Neural cell (in vitro differentiated cells): ENCODE measurements at regions not wholly inside any gene's neighbourhood (a gene's known extent, or its start where the extent isn't known, plus 50 kb on each side); places are given as distances from the start of the nearest gene placed in this dataset.

Experiments
- H2AFZ ChIP-seq: fragments of 200-600, 300-800 bp; sonication (generic), shearing (Covaris generic); 2 replicates; pipeline ENCODE4 v1.6.0; 2014; ENCODE audit warnings: low read depth, mild to moderate bottlenecking, antibody characterized with exemption, low read length, moderate library complexity
- H3F3A ChIP-seq: fragments of 200-600 bp; shearing (Covaris generic); 2 replicates; pipeline ENCODE4 v1.6.1; 2016; ENCODE audit warnings: mild to moderate bottlenecking, moderate library complexity, mixed read lengths, antibody characterized with exemption, low read length; ENCODE audit not compliant: insufficient read depth, poor library complexity, severe bottlenecking
- H3K27ac ChIP-seq: fragments of 200-600, 300-800 bp; sonication (generic), shearing (Covaris generic); 2 replicates; pipeline ENCODE4 v1.5.1; 2014; ENCODE audit warnings: mild to moderate bottlenecking, low read length, moderate library complexity
- H3K27me3 ChIP-seq: fragments of 300-800, 200-600 bp; sonication (generic), shearing (Covaris generic); 2 replicates; pipeline ENCODE4 v1.6.0; 2014; ENCODE audit warnings: mild to moderate bottlenecking, low read depth, low read length, moderate library complexity; ENCODE audit not compliant: insufficient read depth
- H3K36me3 ChIP-seq: fragments of 300-800, 200-600 bp; sonication (generic), shearing (Covaris generic); 2 replicates; pipeline ENCODE4 v1.5.1; 2014; ENCODE audit warnings: mild to moderate bottlenecking, antibody characterized with exemption, low read length, moderate library complexity; ENCODE audit not compliant: insufficient read depth
- H3K4me2 ChIP-seq: fragments of 300-800, 200-600 bp; sonication (generic), shearing (Covaris generic); 2 replicates; pipeline ENCODE4 v1.6.0; 2014; ENCODE audit warnings: mild to moderate bottlenecking, low read length
- H3K4me3 ChIP-seq: fragments of 300-800, 200-600 bp; sonication (generic), shearing (Covaris generic); 2 replicates; pipeline ENCODE4 v1.5.1; 2014; ENCODE audit warnings: mild to moderate bottlenecking, low read length, moderate library complexity
- H3K79me2 ChIP-seq: fragments of 200-600 bp; shearing (Covaris generic); replicated peaks from 2 replicates; pipeline ENCODE4 v1.6.0; 2014; ENCODE audit warnings: mild to moderate bottlenecking, low read length, moderate library complexity; ENCODE audit not compliant: insufficient read depth
- H3K9ac ChIP-seq: fragments of 300-800, 200-600 bp; sonication (generic), shearing (Covaris generic); 2 replicates; pipeline ENCODE4 v1.6.1; 2016; ENCODE audit warnings: mild to moderate bottlenecking, low read length, mixed read lengths
- H3K9me2 ChIP-seq: fragments of 200-600 bp; shearing (Covaris generic); 2 replicates; pipeline ENCODE4 v1.6.1; 2016; ENCODE audit warnings: mild to moderate bottlenecking, low read length, mixed read lengths; ENCODE audit not compliant: insufficient read depth
- H3K9me3 ChIP-seq: fragments of 200-600, 300-800 bp; sonication (generic), shearing (Covaris generic); 2 replicates; pipeline ENCODE4 v1.6.1; 2016; ENCODE audit warnings: mild to moderate bottlenecking, mixed run types, low read length, moderate library complexity, mixed read lengths
- H4K20me1 ChIP-seq: fragments of 200-600 bp; shearing (Covaris generic); 2 replicates; pipeline ENCODE4 v1.6.1; 2016; ENCODE audit warnings: mild to moderate bottlenecking, mixed run types; ENCODE audit not compliant: insufficient read depth
- EP300 ChIP-seq: fragments of 450-650 bp; conservative IDR thresholded peaks from 2 replicates; pipeline ENCODE4 v1.6.1; 2014; ENCODE audit warnings: antibody characterized with exemption, mild to moderate bottlenecking, moderate library complexity; ENCODE audit not compliant: poor library complexity, severe bottlenecking
- EZH2 ChIP-seq: fragments of 200-600, 300-800 bp; shearing (Covaris generic), sonication (generic); IDR thresholded peaks from 2 replicates; pipeline ENCODE4 v1.6.1; 2014; ENCODE audit warnings: antibody characterized with exemption, low read length, borderline replicate concordance, mild to moderate bottlenecking; ENCODE audit not compliant: insufficient read depth, poor library complexity, severe bottlenecking
- MXI1 ChIP-seq: fragments of 450-650 bp; conservative IDR thresholded peaks from 2 replicates; pipeline ENCODE4 v1.6.1; 2014; ENCODE audit warnings: antibody characterized with exemption, mild to moderate bottlenecking; ENCODE audit not compliant: poor library complexity, severe bottlenecking
- POLR2AphosphoS5 ChIP-seq: IDR thresholded peaks from 2 replicates; pipeline ENCODE4 v1.6.1; 2012
- RAD21 ChIP-seq: fragments of 450-650 bp; conservative IDR thresholded peaks from 2 replicates; pipeline ENCODE4 v1.6.1; 2014; ENCODE audit warnings: antibody characterized with exemption, mild to moderate bottlenecking, moderate library complexity
- REST ChIP-seq: IDR thresholded peaks from 2 replicates; pipeline ENCODE4 v1.6.1; 2012; ENCODE audit warnings: borderline replicate concordance
- SMC3 ChIP-seq: fragments of 450-650 bp; conservative IDR thresholded peaks from 2 replicates; pipeline ENCODE4 v1.6.1; 2014; ENCODE audit warnings: antibody characterized with exemption, mild to moderate bottlenecking, moderate library complexity; ENCODE audit not compliant: poor library complexity
- TAF1 ChIP-seq: IDR thresholded peaks from 2 replicates; pipeline ENCODE4 v1.6.1; 2012; ENCODE audit warnings: low read depth
- TF ChIP-seq, protein P1 (sequence below): fragments of 450-650 bp; IDR thresholded peaks from 2 replicates; pipeline ENCODE4 v1.5.1; 2014; ENCODE audit warnings: antibody characterized with exemption, mild to moderate bottlenecking, moderate library complexity; ENCODE audit not compliant: poor library complexity, severe bottlenecking

- Histone ChIP-seq H3F3A (no peaks in the 10 kb centered on the region), H3K9me2 (no peaks in the 10 kb centered on the region), H3K9ac (no peak overlapping the region), H3K27ac (no peak overlapping the region), H3K27me3 (no peaks in the 10 kb centered on the region), H3K4me2 (no peak overlapping the region), H3K4me3 (no peak overlapping the region), H2AFZ (no peak overlapping the region), H3K36me3 (no peaks in the 10 kb centered on the region), H3K9me3 (no peaks in the 10 kb centered on the region), H4K20me1 (no peaks in the 10 kb centered on the region), H3K79me2 (no peaks in the 10 kb centered on the region)
- TF ChIP-seq EZH2 (no peak), REST (no peak), MXI1 (no peak), SMC3 (no peak)
- TF ChIP-seq, protein P1, sequence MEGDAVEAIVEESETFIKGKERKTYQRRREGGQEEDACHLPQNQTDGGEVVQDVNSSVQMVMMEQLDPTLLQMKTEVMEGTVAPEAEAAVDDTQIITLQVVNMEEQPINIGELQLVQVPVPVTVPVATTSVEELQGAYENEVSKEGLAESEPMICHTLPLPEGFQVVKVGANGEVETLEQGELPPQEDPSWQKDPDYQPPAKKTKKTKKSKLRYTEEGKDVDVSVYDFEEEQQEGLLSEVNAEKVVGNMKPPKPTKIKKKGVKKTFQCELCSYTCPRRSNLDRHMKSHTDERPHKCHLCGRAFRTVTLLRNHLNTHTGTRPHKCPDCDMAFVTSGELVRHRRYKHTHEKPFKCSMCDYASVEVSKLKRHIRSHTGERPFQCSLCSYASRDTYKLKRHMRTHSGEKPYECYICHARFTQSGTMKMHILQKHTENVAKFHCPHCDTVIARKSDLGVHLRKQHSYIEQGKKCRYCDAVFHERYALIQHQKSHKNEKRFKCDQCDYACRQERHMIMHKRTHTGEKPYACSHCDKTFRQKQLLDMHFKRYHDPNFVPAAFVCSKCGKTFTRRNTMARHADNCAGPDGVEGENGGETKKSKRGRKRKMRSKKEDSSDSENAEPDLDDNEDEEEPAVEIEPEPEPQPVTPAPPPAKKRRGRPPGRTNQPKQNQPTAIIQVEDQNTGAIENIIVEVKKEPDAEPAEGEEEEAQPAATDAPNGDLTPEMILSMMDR: no peak
Observed at GRCh38 chr9:119898316-119898715, 529.1 kb upstream of the BRINP1 start.

DNA sequence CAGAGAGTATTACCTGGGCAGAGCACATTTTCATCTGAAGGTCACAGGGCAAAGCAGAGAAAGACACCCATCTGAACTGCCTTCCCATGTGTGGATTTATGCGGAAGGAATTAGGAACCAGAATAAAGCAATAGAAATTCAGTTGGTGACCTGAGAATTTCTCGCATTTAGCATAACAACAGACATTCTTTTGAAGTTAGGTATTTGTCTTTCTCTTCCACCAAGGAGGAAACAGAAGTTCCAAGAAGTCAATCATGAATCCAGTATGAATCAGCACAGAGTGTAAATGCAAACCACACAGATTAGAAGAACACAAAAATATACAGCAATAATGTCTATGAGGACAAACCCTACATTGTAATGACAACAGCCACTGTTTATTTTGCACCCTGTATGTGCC is 515.2 kb upstream of the BRINP1 start:
- Histone ChIP-seq H3K9ac (no peak overlapping the region), H3K79me2 (no peaks in the 10 kb centered on the region), H2AFZ (no peak overlapping the region), H3K9me3 (no peaks in the 10 kb centered on the region), H3K4me3 (no peak overlapping the region), H4K20me1 (no peaks in the 10 kb centered on the region), H3K9me2 (no peaks in the 10 kb centered on the region), H3F3A (no peaks in the 10 kb centered on the region), H3K4me2 (no peak overlapping the region), H3K27ac (no peak overlapping the region), H3K27me3 (no peaks in the 10 kb centered on the region), H3K36me3 (no peaks in the 10 kb centered on the region)
- TF ChIP-seq EP300 (no peak), MXI1 (no peak), RAD21 (no peak), POLR2AphosphoS5 (no peak), EZH2 (no peak), REST (no peak), SMC3 (no peak), TAF1 (no peak)
- TF ChIP-seq, protein P1: no peak
